HepG2 (cell line): ENCODE measurements at regions not wholly inside any gene's neighbourhood (a gene's known extent, or its start where the extent isn't known, plus 50 kb on each side); places are given as distances from the start of the nearest gene placed in this dataset.

Experiments
- FOXP1 ChIP-seq, 2 experiments: fragments of 450-650 bp in 1 of 2; IDR thresholded peaks; 2 replicates each; pipeline ENCODE4 v1.6.1; 2017 to 2018; ENCODE audit warnings: antibody characterized with exemption in 1 of 2
- SMYD3 ChIP-seq: sonication (generic); formaldehyde crosslinking; IDR thresholded peaks from 2 replicates; pipeline ENCODE4 v1.8.1; 2023; ENCODE audit warnings: mild to moderate bottlenecking, missing genetic modification reagents
- SNAPC4 ChIP-seq: sonication (generic); formaldehyde crosslinking; IDR thresholded peaks from 2 replicates; pipeline ENCODE4 v1.4.0; 2020; ENCODE audit warnings: mild to moderate bottlenecking, missing genetic modification reagents
- SNRNP70 ChIP-seq: fragments of 200-400 bp; formaldehyde crosslinking; IDR thresholded peaks from 2 replicates; pipeline ENCODE4 v1.6.1; 2017; ENCODE audit warnings: mild to moderate bottlenecking, low read depth, low read length, moderate library complexity
- ZFP91 ChIP-seq: sonication (generic); formaldehyde crosslinking; IDR thresholded peaks from 2 replicates; pipeline ENCODE4 v1.9.0; 2022; ENCODE audit warnings: missing genetic modification reagents, mild to moderate bottlenecking, borderline replicate concordance
- ZKSCAN5 ChIP-seq: sonication (generic); formaldehyde crosslinking; IDR thresholded peaks from 2 replicates; pipeline ENCODE4 v1.5.1; 2020; ENCODE audit warnings: mild to moderate bottlenecking, missing genetic modification reagents
- ZNF614 ChIP-seq: IDR thresholded peaks from 2 replicates; pipeline ENCODE4 v1.6.1; 2018; ENCODE audit warnings: missing biosample characterization, missing genetic modification reagents, inconsistent platforms, borderline replicate concordance
- ZNF652 ChIP-seq: IDR thresholded peaks from 2 replicates; pipeline ENCODE4 v1.6.1; 2016; ENCODE audit warnings: low read depth, borderline replicate concordance
- ZSCAN9 ChIP-seq: IDR thresholded peaks from 2 replicates; pipeline ENCODE4 v1.6.1; 2016; ENCODE audit warnings: borderline replicate concordance

GRCh38 chr12:78651755-78652154, 212.8 kb upstream of the SYT1 start (continued):
- TF ChIP-seq SNAPC4 (CRISPR knock-in tag) (no peak), FOXP1 (IDR thresholded peaks at IDR 0.05) (no peak), FOXP1 (CRISPR knock-in tag; IDR thresholded peaks at IDR 0.05) (no peak), ZKSCAN5 (no peak), ZFP91 (CRISPR knock-in tag) (no peak), ZNF614 (CRISPR knock-in tag) (no peak), SNRNP70 (no peak), ZNF652 (CRISPR knock-in tag) (no peak), ZSCAN9 (CRISPR knock-in tag) (no peak), SMYD3 (CRISPR knock-in tag) (no peak)
- TF ChIP-seq, all 625 proteins: peak for 0
